AG10803 (cell line): ENCODE measurements at regions not wholly inside any gene's neighbourhood (a gene's known extent, or its start where the extent isn't known, plus 50 kb on each side); places are given as distances from the start of the nearest gene placed in this dataset.

Experiments
- DNase-seq: peaks from one replicate; pipeline ENCODE4 v3.0.0; 2010; ENCODE audit warnings: low read depth
- H3K4me3 ChIP-seq: 2 replicates; pipeline ENCODE4 v1.5.1; 2011; ENCODE audit warnings: mild to moderate bottlenecking, low read length, control low read depth
- TF ChIP-seq, protein P1 (sequence below): conservative IDR thresholded peaks from 2 replicates; pipeline ENCODE4 v1.5.1; 2011; ENCODE audit warnings: mild to moderate bottlenecking, low read length, control low read depth, inconsistent platforms

DNA sequence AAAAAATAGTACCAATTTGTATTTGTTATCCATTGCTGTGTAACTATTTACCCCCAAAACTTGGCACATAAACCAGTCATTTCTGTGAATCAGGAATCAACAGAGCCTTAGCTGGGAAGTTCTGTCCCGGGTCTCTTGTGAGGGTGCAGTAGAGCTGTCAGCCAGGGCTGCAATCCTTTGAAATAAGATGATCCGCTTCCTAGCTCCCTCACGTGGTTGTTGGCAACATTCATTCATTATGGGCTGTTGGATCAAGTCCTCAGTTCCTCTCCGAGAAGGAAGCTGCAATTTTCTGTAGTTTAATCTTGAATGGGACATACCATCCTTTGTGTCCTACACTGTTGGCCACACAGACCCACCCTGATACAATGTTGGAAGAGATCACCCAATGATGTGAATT, 277.2 kb downstream of the SUCLA2 start:
- no peak for DNase-seq
- no peak overlapping the region for H3K4me3 ChIP-seq
- TF ChIP-seq, protein P1, sequence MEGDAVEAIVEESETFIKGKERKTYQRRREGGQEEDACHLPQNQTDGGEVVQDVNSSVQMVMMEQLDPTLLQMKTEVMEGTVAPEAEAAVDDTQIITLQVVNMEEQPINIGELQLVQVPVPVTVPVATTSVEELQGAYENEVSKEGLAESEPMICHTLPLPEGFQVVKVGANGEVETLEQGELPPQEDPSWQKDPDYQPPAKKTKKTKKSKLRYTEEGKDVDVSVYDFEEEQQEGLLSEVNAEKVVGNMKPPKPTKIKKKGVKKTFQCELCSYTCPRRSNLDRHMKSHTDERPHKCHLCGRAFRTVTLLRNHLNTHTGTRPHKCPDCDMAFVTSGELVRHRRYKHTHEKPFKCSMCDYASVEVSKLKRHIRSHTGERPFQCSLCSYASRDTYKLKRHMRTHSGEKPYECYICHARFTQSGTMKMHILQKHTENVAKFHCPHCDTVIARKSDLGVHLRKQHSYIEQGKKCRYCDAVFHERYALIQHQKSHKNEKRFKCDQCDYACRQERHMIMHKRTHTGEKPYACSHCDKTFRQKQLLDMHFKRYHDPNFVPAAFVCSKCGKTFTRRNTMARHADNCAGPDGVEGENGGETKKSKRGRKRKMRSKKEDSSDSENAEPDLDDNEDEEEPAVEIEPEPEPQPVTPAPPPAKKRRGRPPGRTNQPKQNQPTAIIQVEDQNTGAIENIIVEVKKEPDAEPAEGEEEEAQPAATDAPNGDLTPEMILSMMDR: no peak

DNA sequence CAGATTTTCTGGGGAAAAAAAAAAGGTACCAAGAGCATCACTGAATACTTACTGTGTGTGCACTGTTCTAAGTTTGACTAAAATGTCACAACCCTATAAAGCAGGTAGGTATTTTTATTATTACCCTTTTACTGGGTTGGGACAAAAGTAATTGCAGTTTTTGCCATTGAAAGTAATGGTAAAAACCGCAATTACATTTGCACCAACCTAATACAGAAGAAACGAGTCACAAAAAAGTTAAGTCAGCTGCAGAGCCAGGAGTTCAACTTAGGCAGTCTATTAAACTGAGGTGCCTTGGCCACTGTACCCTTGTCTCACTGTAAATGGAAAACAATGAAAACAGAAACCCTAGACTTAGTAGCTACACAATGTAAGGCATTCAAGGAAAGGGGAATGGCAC, 281.9 kb downstream of the SUCLA2 start:
- H3K4me3 ChIP-seq: no peak overlapping the region
- TF ChIP-seq, protein P1: no peak
- no peak for DNase-seq

DNA sequence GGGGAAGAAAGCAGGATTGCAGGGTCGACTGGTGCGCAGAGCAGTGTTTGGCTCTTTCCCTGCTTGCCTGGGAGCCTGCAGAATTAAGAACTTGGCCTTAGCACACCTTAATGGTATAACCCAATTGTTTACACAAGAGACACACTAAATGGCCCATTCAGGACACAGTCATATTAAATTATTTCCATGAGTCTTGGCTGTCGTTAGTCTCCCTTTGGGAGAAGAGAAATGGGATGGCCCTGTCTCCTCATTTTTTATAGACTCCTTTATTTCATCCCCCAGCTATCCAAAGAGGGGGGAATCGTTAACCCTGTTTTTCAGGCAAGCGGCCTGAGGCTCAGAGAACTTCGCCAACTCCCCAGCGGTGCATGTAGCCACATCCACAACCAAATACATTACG, 282.5 kb downstream of the SUCLA2 start:
- H3K4me3 ChIP-seq: no peak overlapping the region
- TF ChIP-seq, protein P1: no peak
- DNase-seq: no peak

DNA sequence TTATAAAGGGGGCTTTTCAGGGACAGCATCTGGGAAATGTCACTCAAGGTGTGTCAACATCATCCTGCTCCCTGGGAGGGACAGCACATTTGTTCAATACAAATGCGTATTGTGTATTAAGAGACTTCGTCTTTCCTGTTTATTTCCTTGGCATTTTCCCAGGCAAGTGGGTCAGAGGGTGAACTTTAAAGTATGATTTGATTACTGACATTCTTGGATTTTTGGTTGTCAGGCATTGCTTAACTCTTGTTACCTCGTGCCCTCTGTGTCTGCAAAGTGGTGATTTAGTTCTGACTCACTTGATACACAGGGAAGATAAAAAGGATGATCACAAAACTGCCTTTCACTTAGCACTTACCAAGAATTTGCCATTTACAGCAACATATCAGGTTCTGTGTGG, 292.7 kb downstream of the SUCLA2 start:
- no peak overlapping the region for H3K4me3 ChIP-seq
- DNase-seq: peak; percentile 26
- TF ChIP-seq, protein P1: no peak

DNA sequence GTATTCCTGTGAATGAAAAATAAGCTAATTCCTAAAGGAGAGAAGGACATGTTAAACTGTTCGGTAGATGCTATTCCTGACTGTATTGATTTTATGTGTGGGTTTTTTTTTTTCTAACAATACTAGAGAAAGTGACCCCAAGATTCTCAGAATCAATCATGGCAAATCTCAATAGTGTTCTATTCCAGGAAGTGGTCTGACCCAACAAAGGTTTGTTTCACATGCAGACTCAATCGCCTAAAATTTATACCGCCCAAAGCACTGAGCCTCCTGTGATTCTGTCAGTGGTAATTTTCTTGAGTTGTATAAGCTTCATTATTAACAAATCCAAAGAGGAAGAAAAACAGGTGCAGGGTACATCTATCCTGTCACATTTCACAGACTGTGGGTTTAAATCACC, 293.7 kb downstream of the SUCLA2 start:
- no peak overlapping the region for H3K4me3 ChIP-seq
- no peak for DNase-seq
- TF ChIP-seq, protein P1: no peak

DNA sequence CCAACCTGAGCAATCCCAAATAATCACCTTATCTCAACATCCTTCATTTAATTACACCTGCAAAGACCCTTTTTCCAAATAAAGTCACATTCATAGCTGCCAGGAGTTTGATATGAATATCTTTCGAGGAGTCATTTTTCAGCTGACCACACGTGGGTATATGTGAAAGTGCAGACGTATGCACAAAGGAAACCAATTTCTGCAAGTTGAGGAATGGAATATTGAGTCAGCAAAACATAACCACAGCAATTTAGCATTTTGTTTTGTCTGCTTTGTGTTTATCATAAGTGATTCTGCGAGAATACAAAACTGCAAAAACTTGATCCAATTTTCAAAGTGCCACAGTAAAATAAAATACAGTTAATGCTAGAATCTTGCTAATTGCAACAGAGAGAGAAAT, 295.9 kb downstream of the SUCLA2 start:
- DNase-seq: no peak
- H3K4me3 ChIP-seq: no peak overlapping the region
- TF ChIP-seq, protein P1: no peak

DNA sequence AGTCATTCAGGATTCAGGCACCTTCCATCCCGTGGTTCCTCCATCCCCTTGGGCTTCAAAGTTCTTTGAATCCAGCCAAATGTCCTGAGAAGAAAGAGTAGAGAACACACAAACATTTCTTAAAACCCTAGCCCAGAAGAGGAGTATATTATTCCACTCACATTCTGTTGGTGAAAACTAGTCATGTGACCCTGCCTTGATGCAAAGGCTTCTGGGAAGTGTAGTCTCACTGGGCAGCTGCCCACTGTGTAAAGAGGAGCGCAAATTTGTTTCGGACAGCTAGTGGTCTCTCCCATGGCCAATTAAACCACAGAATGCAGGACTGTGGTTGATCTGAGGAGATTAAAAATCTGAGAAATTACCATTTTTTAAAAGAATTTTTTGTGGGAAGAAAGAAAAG, 304.4 kb downstream of the SUCLA2 start:
- H3K4me3 ChIP-seq: no peak overlapping the region
- TF ChIP-seq, protein P1: no peak
- DNase-seq: no peak
